ENCODE measurements at regions not wholly inside any gene's neighbourhood (a gene's known extent, or its start where the extent isn't known, plus 50 kb on each side); places are given as distances from the start of the nearest gene placed in this dataset.

- Histone ChIP-seq H3K27ac (no peak overlapping the region), H3K27me3 (no peaks in the 10 kb centered on the region), H3K36me3 (no peaks in the 10 kb centered on the region), H3K4me1 (no peaks in the 10 kb centered on the region), H3K4me3 (no peak overlapping the region), H3K9me3 (no peaks in the 10 kb centered on the region)
- 30 to 81% methylated on average over 1 of the region's 1 CpG for WGBS, 2 donors
- no peak for DNase-seq
- no peak for ATAC-seq (ENCODE audit: low FRiP score in 2 of 2)
- TF ChIP-seq EP300 (IDR thresholded peaks at IDR 0.05) (no peak), POLR2A (IDR thresholded peaks at IDR 0.05) (no peak), POLR2AphosphoS5 (IDR thresholded peaks at IDR 0.05) (no peak), CTCF (IDR thresholded peaks at IDR 0.05) (no peak)
Observed at GRCh38 chr18:54069729-54070128, 154.7 kb downstream of the MBD2 start.

GRCh38 chr18:54060343-54061005, 164.0 kb downstream of the MBD2 start:
- no peak for TF ChIP-seq EP300 (IDR thresholded peaks at IDR 0.05)
- no peak for TF ChIP-seq POLR2A (IDR thresholded peaks at IDR 0.05)
- TF ChIP-seq POLR2AphosphoS5 (IDR thresholded peaks at IDR 0.05) = no peak
- no peak for TF ChIP-seq CTCF (IDR thresholded peaks at IDR 0.05)
- 84 to 88% methylated on average over 3 of the region's 3 CpGs for WGBS, 2 donors
- Histone ChIP-seq H3K27me3 (no peaks in the 10 kb centered on the region), H3K4me3 (no peak overlapping the region), H3K36me3 (no peaks in the 10 kb centered on the region), H3K4me1 (no peaks in the 10 kb centered on the region), H3K27ac (no peak overlapping the region), H3K9me3 (no peaks in the 10 kb centered on the region)
- ATAC-seq (ENCODE audit: low FRiP score in 2 of 2) = no peak
- DNase-seq = no peak

- WGBS, 2 donors = 86 to 95% methylated on average over 2 of the region's 2 CpGs
Observed at GRCh38 chr18:54052732-54053429, 171.6 kb downstream of the MBD2 start.

GRCh38 chr18:54052259-54052658, 172.2 kb downstream of the MBD2 start:
- DNase-seq (no peak), ATAC-seq (ENCODE audit: low FRiP score in 2 of 2) (no peak)
- Histone ChIP-seq H3K27ac (no peak overlapping the region), H3K36me3 (no peaks in the 10 kb centered on the region), H3K4me3 (no peak overlapping the region), H3K9me3 (no peaks in the 10 kb centered on the region), H3K4me1 (no peaks in the 10 kb centered on the region), H3K27me3 (no peaks in the 10 kb centered on the region)
- TF ChIP-seq POLR2AphosphoS5 (IDR thresholded peaks at IDR 0.05) = no peak
- TF ChIP-seq EP300 (IDR thresholded peaks at IDR 0.05) = no peak
- no peak for TF ChIP-seq POLR2A (IDR thresholded peaks at IDR 0.05)
- no peak for TF ChIP-seq CTCF (IDR thresholded peaks at IDR 0.05)

More at GRCh38 chr18:54052732-54053429, 171.6 kb downstream of the MBD2 start:
- Histone ChIP-seq H3K4me1 (no peaks in the 10 kb centered on the region), H3K4me3 (no peak overlapping the region), H3K36me3 (no peaks in the 10 kb centered on the region), H3K27me3 (no peaks in the 10 kb centered on the region), H3K27ac (no peak overlapping the region), H3K9me3 (no peaks in the 10 kb centered on the region)
- no peak for TF ChIP-seq EP300 (IDR thresholded peaks at IDR 0.05)
- TF ChIP-seq CTCF (IDR thresholded peaks at IDR 0.05) = no peak
- TF ChIP-seq POLR2A (IDR thresholded peaks at IDR 0.05) = no peak
- TF ChIP-seq POLR2AphosphoS5 (IDR thresholded peaks at IDR 0.05) = no peak
- ATAC-seq (ENCODE audit: low FRiP score in 2 of 2) (no peak), DNase-seq (no peak)
